GM23248 (cell line): ENCODE measurements at regions not wholly inside any gene's neighbourhood (a gene's known extent, or its start where the extent isn't known, plus 50 kb on each side); places are given as distances from the start of the nearest gene placed in this dataset.

Experiments used
- EZH2 ChIP-seq: fragments of 200-600 bp; sonication (generic); IDR thresholded peaks from 2 replicates; pipeline ENCODE4 v1.6.1; 2018; ENCODE audit warnings: antibody characterized with exemption, mild to moderate bottlenecking; ENCODE audit not compliant: insufficient read depth, poor library complexity, severe bottlenecking
- EZH2phosphoT487 ChIP-seq: fragments of 200-600 bp; sonication (generic); IDR thresholded peaks from 2 replicates; pipeline ENCODE4 v1.6.1; 2018; ENCODE audit warnings: antibody characterized with exemption, moderate library complexity, mild to moderate bottlenecking, low read depth; ENCODE audit not compliant: insufficient read depth

DNA sequence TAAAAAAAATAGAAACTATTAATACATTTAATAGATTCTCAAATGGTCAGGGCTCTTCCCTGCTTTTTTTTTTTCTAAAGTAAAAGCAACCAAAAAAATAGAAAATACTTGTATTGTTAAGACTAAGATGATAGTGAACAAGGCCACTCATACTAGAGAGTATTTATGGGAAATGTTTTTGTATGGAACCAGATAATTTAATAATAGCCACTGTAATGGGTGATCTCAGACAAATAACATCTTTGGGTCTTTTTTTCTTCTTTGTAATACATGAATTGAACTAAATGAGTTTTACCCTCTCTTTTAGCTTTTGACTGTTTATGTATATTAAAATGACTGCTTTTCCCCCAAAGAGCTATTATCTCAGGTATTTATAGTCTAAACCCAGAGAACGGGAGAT, 92.1 kb upstream of the ELOVL6 start:
- TF ChIP-seq EZH2, result no peak
- no peak for TF ChIP-seq EZH2phosphoT487
